H9 (cell line): ENCODE measurements at regions not wholly inside any gene's neighbourhood (a gene's known extent, or its start where the extent isn't known, plus 50 kb on each side); places are given as distances from the start of the nearest gene placed in this dataset.
A peak's percentile ranks its signal among the peaks of the same experiment; 100 is the strongest.

Experiments
- DNase-seq: peaks from one replicate; pipeline ENCODE4 v3.0.0-alpha.2; 2017
- H2AFZ ChIP-seq: one replicate; pipeline ENCODE4 v1.6.1; 2013; ENCODE audit warnings: mild to moderate bottlenecking, low read length, control low read depth, moderate library complexity
- H2AK5ac ChIP-seq: 2 replicates; pipeline ENCODE4 v1.6.1; 2013; ENCODE audit warnings: low read length, control low read depth, mixed read lengths; ENCODE audit not compliant: insufficient read length
- H2BK120ac ChIP-seq: one replicate; pipeline ENCODE4 v1.6.1; 2013; ENCODE audit warnings: low read depth, mild to moderate bottlenecking, low read length, control low read depth, inconsistent platforms; ENCODE audit not compliant: poor library complexity, severe bottlenecking
- H2BK12ac ChIP-seq: 2 replicates; pipeline ENCODE4 v1.6.1; 2013; ENCODE audit warnings: low read length, control low read depth, mixed read lengths, low read depth; ENCODE audit not compliant: insufficient read length
- H2BK15ac ChIP-seq: 2 replicates; pipeline ENCODE4 v1.6.1; 2013; ENCODE audit warnings: low read depth, low read length, control low read depth
- H2BK20ac ChIP-seq: one replicate; pipeline ENCODE4 v1.6.1; 2013; ENCODE audit warnings: low read depth, mild to moderate bottlenecking, low read length, control low read depth, inconsistent platforms; ENCODE audit not compliant: poor library complexity, severe bottlenecking
- H2BK5ac ChIP-seq: 2 replicates; pipeline ENCODE4 v1.6.1; 2013; ENCODE audit warnings: low read length, control low read depth, mixed read lengths; ENCODE audit not compliant: insufficient read length
- H3K14ac ChIP-seq: 2 replicates; pipeline ENCODE4 v1.6.1; 2013; ENCODE audit warnings: low read length, control low read depth; ENCODE audit not compliant: insufficient read depth
- H3K18ac ChIP-seq: 2 replicates; pipeline ENCODE4 v1.6.1; 2013; ENCODE audit warnings: low read depth, mild to moderate bottlenecking, mixed read lengths, low read length, control low read depth; ENCODE audit not compliant: insufficient read length
- H3K23ac ChIP-seq: 2 replicates; pipeline ENCODE4 v1.6.1; 2013; ENCODE audit warnings: low read length, control low read depth, mixed read lengths, low read depth; ENCODE audit not compliant: insufficient read length
- H3K23me2 ChIP-seq: 2 replicates; pipeline ENCODE4 v1.6.1; 2013; ENCODE audit warnings: low read depth, mild to moderate bottlenecking, mixed read lengths, low read length, control low read depth; ENCODE audit not compliant: insufficient read length, poor library complexity, severe bottlenecking
- H3K27ac ChIP-seq: 2 replicates; pipeline ENCODE4 v1.5.1; 2013; ENCODE audit warnings: low read length, control low read depth, mixed read lengths, low read depth; ENCODE audit not compliant: insufficient read length
- H3K27me3 ChIP-seq: 2 replicates; pipeline ENCODE4 v1.6.1; 2013; ENCODE audit warnings: low read length, control low read depth, inconsistent platforms; ENCODE audit not compliant: insufficient read depth
- H3K4ac ChIP-seq: 2 replicates; pipeline ENCODE4 v1.6.1; 2013; ENCODE audit warnings: low read depth, mild to moderate bottlenecking, control low read depth, inconsistent platforms, low read length, moderate library complexity
- H3K4me1 ChIP-seq: 2 replicates; pipeline ENCODE4 v1.6.1; 2013; ENCODE audit warnings: low read length, control low read depth, inconsistent platforms; ENCODE audit not compliant: insufficient read depth
- H3K4me2 ChIP-seq: 2 replicates; pipeline ENCODE4 v1.6.1; 2013; ENCODE audit warnings: low read length, control low read depth, mixed read lengths; ENCODE audit not compliant: insufficient read length, insufficient read depth
- H3K56ac ChIP-seq: 2 replicates; pipeline ENCODE4 v1.6.1; 2013; ENCODE audit warnings: low read depth, mild to moderate bottlenecking, mixed read lengths, low read length, control low read depth; ENCODE audit not compliant: insufficient read length
- H3K79me1 ChIP-seq: 2 replicates; pipeline ENCODE4 v1.6.1; 2013; ENCODE audit warnings: low read depth, mild to moderate bottlenecking, moderate library complexity, low read length, control low read depth, inconsistent platforms; ENCODE audit not compliant: insufficient read depth, poor library complexity, severe bottlenecking
- H3K79me2 ChIP-seq: 2 replicates; pipeline ENCODE4 v1.6.1; 2013; ENCODE audit warnings: low read length, control low read depth, inconsistent platforms; ENCODE audit not compliant: insufficient read depth
- H3K9ac ChIP-seq: 2 replicates; pipeline ENCODE4 v1.6.1; 2013; ENCODE audit warnings: low read length, control low read depth, mixed read lengths; ENCODE audit not compliant: insufficient read length; ENCODE audit errors: extremely low read depth
- H3K9me3 ChIP-seq: one replicate; pipeline ENCODE4 v1.6.1; 2013; ENCODE audit warnings: low read depth, low read length, inconsistent platforms; ENCODE audit not compliant: control insufficient read depth
- H3T11ph ChIP-seq: one replicate; pipeline ENCODE4 v1.6.1; 2013; ENCODE audit warnings: mild to moderate bottlenecking, low read length, control low read depth, inconsistent platforms
- H4K20me1 ChIP-seq: one replicate; pipeline ENCODE4 v1.6.1; 2013; ENCODE audit not compliant: control insufficient read depth, insufficient read length, insufficient read depth
- H4K5ac ChIP-seq: 2 replicates; pipeline ENCODE4 v1.6.1; 2013; ENCODE audit warnings: low read depth, mild to moderate bottlenecking, mixed read lengths, low read length, control low read depth; ENCODE audit not compliant: insufficient read length
- H4K8ac ChIP-seq: replicated peaks from 2 replicates; pipeline ENCODE4 v1.6.1; 2013; ENCODE audit warnings: low read length, control low read depth, mixed read lengths, low read depth; ENCODE audit not compliant: insufficient read length
- H4K91ac ChIP-seq: 2 replicates; pipeline ENCODE4 v1.6.1; 2013; ENCODE audit warnings: low read depth, mild to moderate bottlenecking, moderate library complexity, mixed read lengths, low read length, control low read depth; ENCODE audit not compliant: insufficient read length
- H3K27ac Mint-ChIP-seq, 3 experiments: 2 replicates in 2 of 3; 3 replicates in 1 of 3; pipeline ENCODE4 v1.8.0; 2020 to 2021; ENCODE audit warnings: mixed read lengths in 3 of 3, mild to moderate bottlenecking in 1 of 3, moderate library complexity in 1 of 3
- H3K27me3 Mint-ChIP-seq: 2 replicates; pipeline ENCODE4 v1.8.0; 2021; ENCODE audit warnings: low read depth, mild to moderate bottlenecking, moderate library complexity, mixed read lengths
- H3K36me3 Mint-ChIP-seq, 3 experiments: 2 replicates in 2 of 3; 3 replicates in 1 of 3; pipeline ENCODE4 v1.8.0; 2020 to 2021; ENCODE audit warnings: low read depth in 3 of 3, mixed read lengths in 3 of 3; ENCODE audit not compliant: insufficient read depth in 1 of 3
- H3K4me1 Mint-ChIP-seq, 2 experiments: 2 replicates each; pipeline ENCODE4 v1.8.0; 2020; ENCODE audit warnings: mixed read lengths in 2 of 2
- H3K4me3 Mint-ChIP-seq, 2 experiments: 2 replicates in 1 of 2; 3 replicates in 1 of 2; pipeline ENCODE4 v1.8.0; 2020 to 2021; ENCODE audit warnings: mild to moderate bottlenecking in 2 of 2, mixed read lengths in 2 of 2, moderate library complexity in 1 of 2
- H3K9me3 Mint-ChIP-seq, 2 experiments: 2 replicates in 1 of 2; 3 replicates in 1 of 2; pipeline ENCODE4 v1.8.0; 2020; ENCODE audit warnings: mild to moderate bottlenecking in 2 of 2, mixed read lengths in 2 of 2, moderate library complexity in 1 of 2
- CTCF ChIP-seq: fragments of 200-600 bp; sonication (generic); conservative IDR thresholded peaks from 3 replicates; pipeline ENCODE4 v1.8.0; 2021; ENCODE audit warnings: antibody characterized with exemption, mild to moderate bottlenecking
- WGBS: extraction: QIAGEN DNeasy Blood & Tissue Kit; methylation state at CpG from one replicate; pipeline ENCODE4 v1.1.7; 2013; ENCODE audit warnings: missing lambda C conversion rate, low lambda C conversion rate, mixed read lengths; ENCODE audit not compliant: insufficient read length; ENCODE audit errors: extremely low coverage; 5-methylcytosine and 5-hydroxymethylcytosine counted together

GRCh38 chr2:120989512-120990441 lies 254.1 kb downstream of the GLI2 start:
- no peak overlapping the region for H2BK15ac ChIP-seq
- H3K79me2 ChIP-seq: no peaks in the 10 kb centered on the region
- Mint-ChIP-seq H3K4me1 (no peaks in the 10 kb centered on the region; a peak in 1 of 4 replicates), H3K36me3 (peaks cover 27 to 56% (median 53%) of the 10 kb centered on the region in 3 experiments), H3K27me3 (no peaks in the 10 kb centered on the region), H3K4me3 (no peak overlapping the region), H3K9me3 (no peaks in the 10 kb centered on the region), H3K27ac (no peak overlapping the region; a peak in 1 of 7 replicates)
- H3K23me2 ChIP-seq: no peaks in the 10 kb centered on the region
- H4K91ac ChIP-seq: no peak overlapping the region
- H3K23ac ChIP-seq: no peak overlapping the region
- no peak overlapping the region for H2BK5ac ChIP-seq
- H3K9ac ChIP-seq: no peak overlapping the region
- no peak overlapping the region for H3K27ac ChIP-seq
- H3K18ac ChIP-seq: no peak overlapping the region
- no peak overlapping the region for H2BK20ac ChIP-seq
- no peak overlapping the region for H4K5ac ChIP-seq
- H3K4me1 ChIP-seq: no peaks in the 10 kb centered on the region
- no peak overlapping the region for H2BK12ac ChIP-seq
- DNase-seq: peak; percentile 21
- no peak overlapping the region for H4K8ac ChIP-seq
- H4K20me1 ChIP-seq: peaks cover 2% of the 10 kb centered on the region
- no peak overlapping the region for H3K14ac ChIP-seq
- no peak overlapping the region for H3T11ph ChIP-seq
- no peak for TF ChIP-seq CTCF
- H2AFZ ChIP-seq: no peak overlapping the region
- H3K9me3 ChIP-seq: no peaks in the 10 kb centered on the region
- no peak overlapping the region for H2AK5ac ChIP-seq
- H3K4me2 ChIP-seq: no peak overlapping the region
- no peaks in the 10 kb centered on the region for H3K79me1 ChIP-seq
- no peak overlapping the region for H3K4ac ChIP-seq
- no peaks in the 10 kb centered on the region for H3K27me3 ChIP-seq
- no peak overlapping the region for H3K56ac ChIP-seq
- WGBS: no CpG with 5 or more reads among the region's 26 CpGs
- H2BK120ac ChIP-seq: no peak overlapping the region
